ENCODE measurements at regions not wholly inside any gene's neighbourhood (a gene's known extent, or its start where the extent isn't known, plus 50 kb on each side); places are given as distances from the start of the nearest gene placed in this dataset.

DNA sequence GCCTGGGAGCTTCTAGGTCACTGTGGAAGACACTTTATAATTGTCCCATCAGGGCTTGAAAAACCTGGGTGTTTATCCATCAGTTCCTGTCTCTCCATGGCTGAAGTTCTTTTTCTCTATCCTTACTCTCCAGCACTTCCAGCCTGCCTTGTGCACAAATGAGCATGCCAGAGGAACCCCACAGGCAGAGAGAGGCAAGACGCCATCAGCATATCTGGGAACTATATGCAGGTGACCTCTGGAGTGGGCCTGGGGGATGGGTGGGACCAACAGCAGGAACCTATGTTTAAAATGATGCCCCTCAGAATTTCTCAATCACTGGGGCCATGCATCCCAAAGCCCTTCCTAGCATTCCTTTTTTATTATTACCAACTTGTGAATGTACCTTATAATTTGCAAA is 156.2 kb upstream of the PARD3B start:
- ATAC-seq: no peak
- no peaks in the 10 kb centered on the region for H3K9me3 ChIP-seq (ENCODE audit: control insufficient read depth in 1 of 2, insufficient read depth in 1 of 2, low read depth in 1 of 2, low read length in 2 of 2)
- H3K36me3 ChIP-seq (ENCODE audit: control insufficient read depth in 1 of 2, insufficient read depth in 2 of 2, low read length in 2 of 2): no peaks in the 10 kb centered on the region
- H3K9me2 ChIP-seq (ENCODE audit: insufficient read depth): peaks cover 7% of the 10 kb centered on the region; the same call in 1 of the 2 replicates
- ChIA-PET POLR2A (no interaction called here), CTCF (no interaction called here), RAD21 (ENCODE audit: low non-redundant PET in 1 of 2, low total read pairs in 2 of 2, uncharacterized antibody in 2 of 2, unreplicated experiment in 2 of 2) (no interaction called here)
- no peaks in the 10 kb centered on the region for H3K27me3 ChIP-seq (ENCODE audit: insufficient read depth, low read length)
- intact Hi-C loops (cut with micrococcal nuclease): no loop called here
- H3K4me3 ChIP-seq (replicated peaks in 1 of 2; ENCODE audit: low read depth in 1 of 2, low read length in 2 of 2): no peak overlapping the region
- no peak overlapping the region for H3K4me2 ChIP-seq (ENCODE audit: low read length)
- TF ChIP-seq FOSL1 (IDR thresholded peaks at IDR 0.05; ENCODE audit: low read depth) (no peak), EZH2 (IDR thresholded peaks at IDR 0.05) (no peak), EZH2phosphoT487 (IDR thresholded peaks at IDR 0.05; ENCODE audit: borderline replicate concordance) (no peak), REST (IDR thresholded peaks at IDR 0.05; ENCODE audit: low read depth) (no peak), RAD21 (IDR thresholded peaks at IDR 0.05; ENCODE audit: low read depth) (no peak), POLR2A (IDR thresholded peaks at IDR 0.05; ENCODE audit: borderline replicate concordance, extremely low read depth, insufficient read depth, insufficient read length) (no peak), YY1 (IDR thresholded peaks at IDR 0.05; ENCODE audit: extremely low read depth, insufficient replicate concordance, low read depth, low read length) (no peak), SIN3A (IDR thresholded peaks at IDR 0.05; ENCODE audit: low read depth) (no peak), TCF7L2 (IDR thresholded peaks at IDR 0.05; ENCODE audit: borderline replicate concordance, extremely low read depth, insufficient read depth, insufficient read length) (no peak), EGR1 (IDR thresholded peaks at IDR 0.05; ENCODE audit: low read depth) (no peak), CBX3 (IDR thresholded peaks at IDR 0.05; ENCODE audit: low read depth) (no peak), ELF1 (IDR thresholded peaks at IDR 0.05; ENCODE audit: borderline replicate concordance, low read depth) (no peak), SP1 (IDR thresholded peaks at IDR 0.05; ENCODE audit: low read depth) (no peak), POLR2AphosphoS5 (IDR thresholded peaks at IDR 0.05; ENCODE audit: low read depth, low read length) (no peak), CEBPB (IDR thresholded peaks at IDR 0.05; ENCODE audit: low read depth) (no peak), ZFX (IDR thresholded peaks at IDR 0.05) (no peak), SRF (IDR thresholded peaks at IDR 0.05; ENCODE audit: low read depth) (no peak)
- TF ChIP-seq, protein P1, sequence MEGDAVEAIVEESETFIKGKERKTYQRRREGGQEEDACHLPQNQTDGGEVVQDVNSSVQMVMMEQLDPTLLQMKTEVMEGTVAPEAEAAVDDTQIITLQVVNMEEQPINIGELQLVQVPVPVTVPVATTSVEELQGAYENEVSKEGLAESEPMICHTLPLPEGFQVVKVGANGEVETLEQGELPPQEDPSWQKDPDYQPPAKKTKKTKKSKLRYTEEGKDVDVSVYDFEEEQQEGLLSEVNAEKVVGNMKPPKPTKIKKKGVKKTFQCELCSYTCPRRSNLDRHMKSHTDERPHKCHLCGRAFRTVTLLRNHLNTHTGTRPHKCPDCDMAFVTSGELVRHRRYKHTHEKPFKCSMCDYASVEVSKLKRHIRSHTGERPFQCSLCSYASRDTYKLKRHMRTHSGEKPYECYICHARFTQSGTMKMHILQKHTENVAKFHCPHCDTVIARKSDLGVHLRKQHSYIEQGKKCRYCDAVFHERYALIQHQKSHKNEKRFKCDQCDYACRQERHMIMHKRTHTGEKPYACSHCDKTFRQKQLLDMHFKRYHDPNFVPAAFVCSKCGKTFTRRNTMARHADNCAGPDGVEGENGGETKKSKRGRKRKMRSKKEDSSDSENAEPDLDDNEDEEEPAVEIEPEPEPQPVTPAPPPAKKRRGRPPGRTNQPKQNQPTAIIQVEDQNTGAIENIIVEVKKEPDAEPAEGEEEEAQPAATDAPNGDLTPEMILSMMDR (IDR thresholded peaks at IDR 0.05 in 2 of 3, conservative IDR thresholded peaks at IDR 0.05 in 1 of 3; ENCODE audit: borderline replicate concordance in 1 of 3, insufficient read depth in 1 of 3, low read depth in 2 of 3, low read length in 2 of 3): no peak
- TF ChIP-seq, protein P2, sequence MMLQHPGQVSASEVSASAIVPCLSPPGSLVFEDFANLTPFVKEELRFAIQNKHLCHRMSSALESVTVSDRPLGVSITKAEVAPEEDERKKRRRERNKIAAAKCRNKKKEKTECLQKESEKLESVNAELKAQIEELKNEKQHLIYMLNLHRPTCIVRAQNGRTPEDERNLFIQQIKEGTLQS (IDR thresholded peaks at IDR 0.05): no peak
- TF ChIP-seq, protein P3, sequence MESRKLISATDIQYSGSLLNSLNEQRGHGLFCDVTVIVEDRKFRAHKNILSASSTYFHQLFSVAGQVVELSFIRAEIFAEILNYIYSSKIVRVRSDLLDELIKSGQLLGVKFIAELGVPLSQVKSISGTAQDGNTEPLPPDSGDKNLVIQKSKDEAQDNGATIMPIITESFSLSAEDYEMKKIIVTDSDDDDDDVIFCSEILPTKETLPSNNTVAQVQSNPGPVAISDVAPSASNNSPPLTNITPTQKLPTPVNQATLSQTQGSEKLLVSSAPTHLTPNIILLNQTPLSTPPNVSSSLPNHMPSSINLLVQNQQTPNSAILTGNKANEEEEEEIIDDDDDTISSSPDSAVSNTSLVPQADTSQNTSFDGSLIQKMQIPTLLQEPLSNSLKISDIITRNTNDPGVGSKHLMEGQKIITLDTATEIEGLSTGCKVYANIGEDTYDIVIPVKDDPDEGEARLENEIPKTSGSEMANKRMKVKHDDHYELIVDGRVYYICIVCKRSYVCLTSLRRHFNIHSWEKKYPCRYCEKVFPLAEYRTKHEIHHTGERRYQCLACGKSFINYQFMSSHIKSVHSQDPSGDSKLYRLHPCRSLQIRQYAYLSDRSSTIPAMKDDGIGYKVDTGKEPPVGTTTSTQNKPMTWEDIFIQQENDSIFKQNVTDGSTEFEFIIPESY (IDR thresholded peaks at IDR 0.05; ENCODE audit: extremely low read depth, insufficient replicate concordance, low read length): no peak
- H4K20me1 ChIP-seq (ENCODE audit: insufficient read depth): no peaks in the 10 kb centered on the region
- no peak overlapping the region for H2AFZ ChIP-seq (ENCODE audit: low read depth, low read length, poor library complexity, severe bottlenecking)
- DNase-seq (ENCODE audit: low read depth, low spot score): no peak
- no peaks in the 10 kb centered on the region for H3K4me1 ChIP-seq (ENCODE audit: control insufficient read depth in 1 of 2, insufficient read depth in 2 of 2, low read length in 2 of 2)
- no peak overlapping the region for H3K9ac ChIP-seq (ENCODE audit: low read length)
- H3K27ac ChIP-seq (ENCODE audit: low read depth, low read length): no peak overlapping the region
- no TSS peak for BruUV-seq (replicated peaks)
- H3K79me2 ChIP-seq (ENCODE audit: insufficient read depth, low read length): no peaks in the 10 kb centered on the region
